Hippocampal formation (tissue), 2 donors: ENCODE measurements at regions not wholly inside any gene's neighbourhood (a gene's known extent, or its start where the extent isn't known, plus 50 kb on each side); places are given as distances from the start of the nearest gene placed in this dataset.
"Not testable (repeated sequence)": the region's sequence is repeated elsewhere in the genome, so short reads cannot be mapped to it uniquely, and the experiment has no call there.

Experiments
- DNase-seq, 2 donors: peaks; one replicate each; lab custom pipeline; 2025; lab: John Stamatoyannopoulos, UW

GRCh38 chr13:110809871-110810486, 96.5 kb downstream of the ING1 start:
- DNase-seq: no peak

GRCh38 chr13:110811008-110811720, 97.7 kb downstream of the ING1 start:
- DNase-seq: no peak

GRCh38 chr13:110811771-110812120, 98.2 kb downstream of the ING1 start:
- DNase-seq: no peak

GRCh38 chr13:110812121-110812868, 98.8 kb downstream of the ING1 start:
- no peak for DNase-seq

- no peak for DNase-seq
These were observed 99.6 kb downstream of the ING1 start for GRCh38 chr13:110812869-110813645.

GRCh38 chr13:110813646-110814624, 100.4 kb downstream of the ING1 start:
- no peak for DNase-seq

- no peak for DNase-seq
These were observed 99.2 kb downstream of the ANKRD10 start for GRCh38 chr13:110815471-110816204.

- DNase-seq: peak in 1 of 2 donors; percentile 10
These were observed 98.4 kb downstream of the ANKRD10 start for GRCh38 chr13:110816500-110816899.

GRCh38 chr13:110817143-110817542, 97.7 kb downstream of the ANKRD10 start:
- DNase-seq: no peak

- no peak for DNase-seq
These were observed 96.1 kb downstream of the ANKRD10 start for GRCh38 chr13:110818747-110819146.

- peak; percentile 57 to 77 for DNase-seq
These were observed 95.5 kb downstream of the ANKRD10 start for GRCh38 chr13:110819203-110820014.

GRCh38 chr13:110820322-110820721, 94.5 kb downstream of the ANKRD10 start:
- no peak for DNase-seq

- DNase-seq: not testable (repeated sequence)
These were observed 92.8 kb downstream of the ANKRD10 start for GRCh38 chr13:110821837-110822668.

GRCh38 chr13:110822669-110822945, 92.3 kb downstream of the ANKRD10 start:
- no peak for DNase-seq

GRCh38 chr13:110824702-110825300, 90.1 kb downstream of the ANKRD10 start:
- DNase-seq: no peak

GRCh38 chr13:110825516-110825915, 89.4 kb downstream of the ANKRD10 start:
- DNase-seq: no peak

- DNase-seq: no peak
These were observed 88.8 kb downstream of the ANKRD10 start for GRCh38 chr13:110826101-110826500.
